ENCODE measurements at regions not wholly inside any gene's neighbourhood (a gene's known extent, or its start where the extent isn't known, plus 50 kb on each side); places are given as distances from the start of the nearest gene placed in this dataset.

DNA sequence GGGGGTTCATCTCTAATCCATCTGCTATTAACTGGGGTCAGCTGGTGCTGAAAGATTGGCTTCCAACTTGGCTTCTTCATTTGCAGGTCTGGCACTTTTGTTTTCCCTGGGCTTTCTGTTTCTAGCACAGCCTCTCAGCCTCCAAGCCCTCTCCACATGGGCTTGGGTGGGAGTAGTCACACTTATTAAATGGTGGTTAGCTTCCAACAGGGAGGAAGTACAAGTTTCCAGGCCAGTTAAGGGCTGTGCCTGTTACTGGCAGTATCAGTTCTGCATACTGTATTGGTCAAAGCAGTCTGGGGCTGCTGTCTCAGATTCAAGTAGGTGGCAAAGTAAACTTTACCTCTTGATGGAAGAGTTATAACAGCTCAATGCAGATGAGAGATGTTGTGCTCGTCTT is 627.1 kb upstream of the CCDC54 start:
- Histone ChIP-seq H3K4me3 (no peak overlapping the region), H3K27ac (ENCODE audit: low read depth in 1 of 2, low read length in 1 of 2) (no peak overlapping the region), H3K4me1 (ENCODE audit: control insufficient read depth in 5 of 5, insufficient read depth in 5 of 5, low read length in 5 of 5) (no peaks in the 10 kb centered on the region), H3K36me3 (ENCODE audit: control insufficient read depth in 4 of 4, insufficient read depth in 4 of 4, low read length in 4 of 4) (no peaks in the 10 kb centered on the region), H3K9me3 (ENCODE audit: control insufficient read depth in 4 of 4, insufficient read depth in 3 of 4, low read length in 3 of 4) (no peaks in the 10 kb centered on the region), H3K9ac (ENCODE audit: insufficient read depth in 1 of 2, low read length in 2 of 2) (no peak overlapping the region), H3K27me3 (ENCODE audit: control insufficient read depth in 3 of 3, insufficient read depth in 3 of 3, low read length in 2 of 3) (no peaks in the 10 kb centered on the region)
- TF ChIP-seq, protein P1, sequence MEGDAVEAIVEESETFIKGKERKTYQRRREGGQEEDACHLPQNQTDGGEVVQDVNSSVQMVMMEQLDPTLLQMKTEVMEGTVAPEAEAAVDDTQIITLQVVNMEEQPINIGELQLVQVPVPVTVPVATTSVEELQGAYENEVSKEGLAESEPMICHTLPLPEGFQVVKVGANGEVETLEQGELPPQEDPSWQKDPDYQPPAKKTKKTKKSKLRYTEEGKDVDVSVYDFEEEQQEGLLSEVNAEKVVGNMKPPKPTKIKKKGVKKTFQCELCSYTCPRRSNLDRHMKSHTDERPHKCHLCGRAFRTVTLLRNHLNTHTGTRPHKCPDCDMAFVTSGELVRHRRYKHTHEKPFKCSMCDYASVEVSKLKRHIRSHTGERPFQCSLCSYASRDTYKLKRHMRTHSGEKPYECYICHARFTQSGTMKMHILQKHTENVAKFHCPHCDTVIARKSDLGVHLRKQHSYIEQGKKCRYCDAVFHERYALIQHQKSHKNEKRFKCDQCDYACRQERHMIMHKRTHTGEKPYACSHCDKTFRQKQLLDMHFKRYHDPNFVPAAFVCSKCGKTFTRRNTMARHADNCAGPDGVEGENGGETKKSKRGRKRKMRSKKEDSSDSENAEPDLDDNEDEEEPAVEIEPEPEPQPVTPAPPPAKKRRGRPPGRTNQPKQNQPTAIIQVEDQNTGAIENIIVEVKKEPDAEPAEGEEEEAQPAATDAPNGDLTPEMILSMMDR (IDR thresholded peaks at IDR 0.05; ENCODE audit: control extremely low read depth, extremely low read depth), result no peak
- 74 to 91% methylated on average over 1 of the region's 1 CpG for WGBS, 2 donors
- ATAC-seq (ENCODE audit: insufficient read depth, low FRiP score) (no peak), DNase-seq (no peak)

DNA sequence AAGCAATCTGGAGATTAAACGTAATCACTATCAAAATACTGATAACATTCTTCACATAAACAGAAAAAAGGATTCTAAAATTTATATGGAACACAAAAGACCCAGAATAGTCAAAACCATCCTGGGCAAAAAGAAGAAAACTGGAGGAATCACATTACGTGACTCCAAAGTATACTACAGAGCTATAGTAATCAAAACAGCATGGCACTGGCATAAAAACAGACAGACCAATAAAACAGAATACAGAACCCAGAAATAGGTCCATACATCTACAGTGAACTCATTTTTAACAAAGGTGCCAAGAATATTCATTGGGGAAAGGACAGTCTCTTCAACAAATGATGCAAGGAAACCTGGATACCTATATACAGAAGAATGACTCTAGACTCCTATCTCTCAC is 621.9 kb upstream of the CCDC54 start:
- TF ChIP-seq, protein P1 (IDR thresholded peaks at IDR 0.05; ENCODE audit: control extremely low read depth, extremely low read depth), result no peak
- no peaks in the 10 kb centered on the region for H3K36me3 ChIP-seq (ENCODE audit: control insufficient read depth in 4 of 4, insufficient read depth in 4 of 4, low read length in 4 of 4)
- H3K9ac ChIP-seq (ENCODE audit: insufficient read depth in 1 of 2, low read length in 2 of 2), result no peak overlapping the region
- H3K9me3 ChIP-seq (ENCODE audit: control insufficient read depth in 4 of 4, insufficient read depth in 3 of 4, low read length in 3 of 4), result peaks cover 0 to 4% (median 2%) of the 10 kb centered on the region in 4 donors
- H3K4me1 ChIP-seq (ENCODE audit: control insufficient read depth in 5 of 5, insufficient read depth in 5 of 5, low read length in 5 of 5), result no peaks in the 10 kb centered on the region
- H3K27ac ChIP-seq (ENCODE audit: low read depth in 1 of 2, low read length in 1 of 2), result no peak overlapping the region
- H3K27me3 ChIP-seq (ENCODE audit: control insufficient read depth in 3 of 3, insufficient read depth in 3 of 3, low read length in 2 of 3), result no peaks in the 10 kb centered on the region
- H3K4me3 ChIP-seq, result no peak overlapping the region
- 82 to 94% methylated on average over 2 of the region's 2 CpGs for WGBS, 2 donors
- ATAC-seq (ENCODE audit: insufficient read depth, low FRiP score), result no peak
- DNase-seq, result no peak

- ATAC-seq (ENCODE audit: insufficient read depth, low FRiP score) (no peak), DNase-seq (no peak)
- Histone ChIP-seq H3K36me3 (ENCODE audit: control insufficient read depth in 4 of 4, insufficient read depth in 4 of 4, low read length in 4 of 4) (no peaks in the 10 kb centered on the region), H3K4me1 (ENCODE audit: control insufficient read depth in 5 of 5, insufficient read depth in 5 of 5, low read length in 5 of 5) (no peaks in the 10 kb centered on the region), H3K27ac (ENCODE audit: low read depth in 1 of 2, low read length in 1 of 2) (no peak overlapping the region), H3K4me3 (no peak overlapping the region), H3K27me3 (ENCODE audit: control insufficient read depth in 3 of 3, insufficient read depth in 3 of 3, low read length in 2 of 3) (no peaks in the 10 kb centered on the region), H3K9me3 (ENCODE audit: control insufficient read depth in 4 of 4, insufficient read depth in 3 of 4, low read length in 3 of 4) (peaks cover 0 to 4% (median 2%) of the 10 kb centered on the region in 4 donors), H3K9ac (ENCODE audit: insufficient read depth in 1 of 2, low read length in 2 of 2) (no peak overlapping the region)
- WGBS, 2 donors, result 77 to 84% methylated on average over 3 of the region's 3 CpGs
- TF ChIP-seq, protein P1 (IDR thresholded peaks at IDR 0.05; ENCODE audit: control extremely low read depth, extremely low read depth), result no peak
These were observed 620.3 kb upstream of the CCDC54 start for GRCh38 chr3:106756901-106757300.

- no peak overlapping the region for H3K27ac ChIP-seq (ENCODE audit: low read depth in 1 of 2, low read length in 1 of 2)
- WGBS, 2 donors, result 82 to 89% methylated on average over 2 of the region's 2 CpGs
- DNase-seq (no peak), ATAC-seq (ENCODE audit: insufficient read depth, low FRiP score) (no peak)
- TF ChIP-seq, protein P1 (IDR thresholded peaks at IDR 0.05; ENCODE audit: control extremely low read depth, extremely low read depth), result no peak
- H3K9ac ChIP-seq (ENCODE audit: insufficient read depth in 1 of 2, low read length in 2 of 2), result no peak overlapping the region
- H3K9me3 ChIP-seq (ENCODE audit: control insufficient read depth in 4 of 4, insufficient read depth in 3 of 4, low read length in 3 of 4), result peaks cover 0 to 4% (median 2%) of the 10 kb centered on the region in 4 donors
- no peaks in the 10 kb centered on the region for H3K27me3 ChIP-seq (ENCODE audit: control insufficient read depth in 3 of 3, insufficient read depth in 3 of 3, low read length in 2 of 3)
- no peak overlapping the region for H3K4me3 ChIP-seq
- H3K36me3 ChIP-seq (ENCODE audit: control insufficient read depth in 4 of 4, insufficient read depth in 4 of 4, low read length in 4 of 4), result no peaks in the 10 kb centered on the region
- no peaks in the 10 kb centered on the region for H3K4me1 ChIP-seq (ENCODE audit: control insufficient read depth in 5 of 5, insufficient read depth in 5 of 5, low read length in 5 of 5)
These were observed 618.8 kb upstream of the CCDC54 start for GRCh38 chr3:106758459-106758858.
